OCI-LY3 (cell line): ENCODE measurements at regions not wholly inside any gene's neighbourhood (a gene's known extent, or its start where the extent isn't known, plus 50 kb on each side); places are given as distances from the start of the nearest gene placed in this dataset.
A peak's percentile ranks its signal among the peaks of the same experiment; 100 is the strongest.

Experiments
- H2AFZ ChIP-seq: fragments of 200-600, 300-600 bp; shearing (Covaris generic); 2 replicates; pipeline ENCODE4 v1.6.0; 2014; ENCODE audit warnings: antibody characterized with exemption, low read depth, low read length
- H3K27ac ChIP-seq: fragments of 200-600, 300-600 bp; sonication (generic); 2 replicates; pipeline ENCODE4 v1.5.1; 2014; ENCODE audit warnings: mild to moderate bottlenecking, low read length, moderate library complexity, mixed read lengths
- H3K27me3 ChIP-seq: fragments of 200-600, 300-600 bp; sonication (generic); 2 replicates; pipeline ENCODE4 v1.6.1; 2014; ENCODE audit warnings: low read depth, low read length, mixed read lengths
- H3K36me3 ChIP-seq: fragments of 200-600, 300-600 bp; sonication (generic); replicated peaks from 2 replicates; pipeline ENCODE3; 2014; ENCODE audit warnings: low read depth, low read length, mixed read lengths
- H3K4me1 ChIP-seq: fragments of 300-600, 200-600 bp; sonication (generic); 2 replicates; pipeline ENCODE4 v1.6.1; 2014; ENCODE audit warnings: low read length, mixed read lengths
- H3K4me2 ChIP-seq: fragments of 200-600, 300-600 bp; sonication (generic); 2 replicates; pipeline ENCODE4 v1.6.1; 2014; ENCODE audit warnings: low read length, mixed read lengths
- H3K4me3 ChIP-seq: fragments of 300-600, 200-600 bp; sonication (generic); 2 replicates; pipeline ENCODE4 v1.5.1; 2014; ENCODE audit warnings: antibody characterized with exemption, mild to moderate bottlenecking, low read length, moderate library complexity
- H3K79me2 ChIP-seq: fragments of 300-600, 200-600 bp; shearing (Covaris generic); 2 replicates; pipeline ENCODE4 v1.6.1; 2014; ENCODE audit warnings: mild to moderate bottlenecking, low read length, mixed read lengths
- H3K9ac ChIP-seq: fragments of 300-600, 200-600 bp; shearing (Covaris generic); 2 replicates; pipeline ENCODE4 v1.6.0; 2014; ENCODE audit warnings: mild to moderate bottlenecking, low read length, moderate library complexity
- H3K9me3 ChIP-seq: fragments of 200-600, 300-600 bp; shearing (Covaris generic); 2 replicates; pipeline ENCODE4 v1.6.1; 2014; ENCODE audit warnings: low read length, mixed read lengths; ENCODE audit not compliant: insufficient read depth
- H4K20me1 ChIP-seq: fragments of 200-600, 300-600 bp; sonication (generic); 2 replicates; pipeline ENCODE4 v1.6.1; 2016; ENCODE audit warnings: low read length, mixed read lengths; ENCODE audit not compliant: insufficient read depth
- EZH2phosphoT487 ChIP-seq: fragments of 200-600 bp; shearing (Covaris generic); IDR thresholded peaks from 2 replicates; pipeline ENCODE4 v1.6.1; 2018; ENCODE audit warnings: antibody characterized with exemption, mixed run types, low read depth
- TF ChIP-seq, protein P1 (sequence below): fragments of 200-600, 300-600 bp; sonication (generic); IDR thresholded peaks from 2 replicates; pipeline ENCODE4 v1.5.1; 2014; ENCODE audit warnings: antibody characterized with exemption, low read length, low read depth

DNA sequence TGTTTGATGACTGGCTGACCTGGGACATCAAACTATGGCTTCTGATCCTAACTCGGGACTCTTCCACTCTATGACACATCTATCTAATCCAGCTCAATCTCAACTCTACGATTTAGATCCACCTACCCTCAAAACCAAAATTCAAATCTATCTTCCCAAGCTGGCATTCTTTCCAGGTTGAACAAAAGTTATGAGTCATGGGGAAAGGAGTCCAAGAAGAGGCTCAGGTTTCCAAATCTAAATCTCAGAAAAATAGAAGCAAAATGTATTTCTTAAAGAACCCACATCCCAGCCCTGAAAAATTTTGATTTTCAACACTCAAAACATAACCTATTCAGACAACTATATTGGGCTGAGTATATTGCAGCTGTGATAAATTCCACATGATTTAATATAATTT lies 143.9 kb upstream of the IPO5 start:
- no peak for TF ChIP-seq EZH2phosphoT487
- TF ChIP-seq, protein P1, sequence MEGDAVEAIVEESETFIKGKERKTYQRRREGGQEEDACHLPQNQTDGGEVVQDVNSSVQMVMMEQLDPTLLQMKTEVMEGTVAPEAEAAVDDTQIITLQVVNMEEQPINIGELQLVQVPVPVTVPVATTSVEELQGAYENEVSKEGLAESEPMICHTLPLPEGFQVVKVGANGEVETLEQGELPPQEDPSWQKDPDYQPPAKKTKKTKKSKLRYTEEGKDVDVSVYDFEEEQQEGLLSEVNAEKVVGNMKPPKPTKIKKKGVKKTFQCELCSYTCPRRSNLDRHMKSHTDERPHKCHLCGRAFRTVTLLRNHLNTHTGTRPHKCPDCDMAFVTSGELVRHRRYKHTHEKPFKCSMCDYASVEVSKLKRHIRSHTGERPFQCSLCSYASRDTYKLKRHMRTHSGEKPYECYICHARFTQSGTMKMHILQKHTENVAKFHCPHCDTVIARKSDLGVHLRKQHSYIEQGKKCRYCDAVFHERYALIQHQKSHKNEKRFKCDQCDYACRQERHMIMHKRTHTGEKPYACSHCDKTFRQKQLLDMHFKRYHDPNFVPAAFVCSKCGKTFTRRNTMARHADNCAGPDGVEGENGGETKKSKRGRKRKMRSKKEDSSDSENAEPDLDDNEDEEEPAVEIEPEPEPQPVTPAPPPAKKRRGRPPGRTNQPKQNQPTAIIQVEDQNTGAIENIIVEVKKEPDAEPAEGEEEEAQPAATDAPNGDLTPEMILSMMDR = no peak
- H2AFZ ChIP-seq = no peak overlapping the region
- no peaks in the 10 kb centered on the region for H3K79me2 ChIP-seq
- H3K4me1 ChIP-seq = no peaks in the 10 kb centered on the region
- no peaks in the 10 kb centered on the region for H3K36me3 ChIP-seq
- H3K9me3 ChIP-seq = no peaks in the 10 kb centered on the region
- H4K20me1 ChIP-seq = no peaks in the 10 kb centered on the region
- H3K9ac ChIP-seq = no peak overlapping the region
- H3K27ac ChIP-seq = no peak overlapping the region
- H3K27me3 ChIP-seq = peaks cover 33% of the 10 kb centered on the region
- no peak overlapping the region for H3K4me3 ChIP-seq
- H3K4me2 ChIP-seq = no peak overlapping the region

DNA sequence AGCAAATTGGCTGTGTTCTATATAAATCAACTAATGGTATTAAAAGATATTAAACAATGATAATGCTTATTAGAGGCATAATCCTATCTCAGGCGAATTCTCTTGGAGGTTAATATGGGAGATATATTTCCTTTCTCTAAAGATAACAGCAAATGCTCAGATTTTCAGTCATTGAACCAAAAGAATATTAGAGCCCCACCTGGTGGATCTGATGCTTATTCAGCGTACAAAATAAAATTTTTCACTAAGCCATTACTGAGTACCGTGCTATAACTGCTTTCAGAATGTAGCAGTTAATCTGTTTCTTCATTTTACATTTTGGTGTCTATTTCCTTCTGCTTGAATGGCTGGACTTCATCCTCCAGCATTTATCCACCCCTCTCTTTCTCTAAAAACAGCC lies 143.3 kb upstream of the IPO5 start:
- H3K4me2 ChIP-seq = no peak overlapping the region
- no peaks in the 10 kb centered on the region for H3K9me3 ChIP-seq
- H3K27me3 ChIP-seq = peaks cover 33% of the 10 kb centered on the region
- H4K20me1 ChIP-seq = no peaks in the 10 kb centered on the region
- no peaks in the 10 kb centered on the region for H3K36me3 ChIP-seq
- H3K4me1 ChIP-seq = no peaks in the 10 kb centered on the region
- no peaks in the 10 kb centered on the region for H3K79me2 ChIP-seq
- no peak overlapping the region for H2AFZ ChIP-seq
- TF ChIP-seq, protein P1 = peak; percentile 64
- TF ChIP-seq EZH2phosphoT487 = no peak
- H3K4me3 ChIP-seq = no peak overlapping the region
- H3K9ac ChIP-seq = no peak overlapping the region
- H3K27ac ChIP-seq = no peak overlapping the region

DNA sequence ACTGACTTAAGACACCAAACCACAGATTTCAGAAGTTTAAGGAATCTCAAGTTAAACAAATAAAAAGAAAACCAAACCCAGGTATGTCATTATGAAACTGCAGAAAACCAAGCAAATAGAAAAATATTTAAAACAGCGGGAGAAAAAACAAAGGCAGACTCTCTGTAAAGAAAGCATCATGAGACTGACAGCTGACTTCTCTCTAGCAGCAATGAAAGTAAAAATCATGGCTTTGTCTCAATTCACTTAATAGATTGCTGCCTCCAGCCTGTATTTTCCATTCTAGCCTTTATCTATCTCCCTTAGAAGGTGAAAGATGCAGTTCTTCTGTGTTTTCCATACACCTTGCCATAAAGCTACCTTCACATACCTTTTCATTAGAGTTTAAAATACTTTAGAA lies 131.1 kb upstream of the IPO5 start:
- Histone ChIP-seq H3K4me3 (no peak overlapping the region), H3K79me2 (no peaks in the 10 kb centered on the region), H3K27me3 (peaks cover 29% of the 10 kb centered on the region), H3K36me3 (no peaks in the 10 kb centered on the region), H3K9ac (no peak overlapping the region), H3K27ac (no peak overlapping the region), H4K20me1 (no peaks in the 10 kb centered on the region), H3K4me1 (no peaks in the 10 kb centered on the region), H2AFZ (no peak overlapping the region), H3K9me3 (no peaks in the 10 kb centered on the region), H3K4me2 (no peak overlapping the region)
- TF ChIP-seq EZH2phosphoT487 = no peak
- TF ChIP-seq, protein P1 = no peak

DNA sequence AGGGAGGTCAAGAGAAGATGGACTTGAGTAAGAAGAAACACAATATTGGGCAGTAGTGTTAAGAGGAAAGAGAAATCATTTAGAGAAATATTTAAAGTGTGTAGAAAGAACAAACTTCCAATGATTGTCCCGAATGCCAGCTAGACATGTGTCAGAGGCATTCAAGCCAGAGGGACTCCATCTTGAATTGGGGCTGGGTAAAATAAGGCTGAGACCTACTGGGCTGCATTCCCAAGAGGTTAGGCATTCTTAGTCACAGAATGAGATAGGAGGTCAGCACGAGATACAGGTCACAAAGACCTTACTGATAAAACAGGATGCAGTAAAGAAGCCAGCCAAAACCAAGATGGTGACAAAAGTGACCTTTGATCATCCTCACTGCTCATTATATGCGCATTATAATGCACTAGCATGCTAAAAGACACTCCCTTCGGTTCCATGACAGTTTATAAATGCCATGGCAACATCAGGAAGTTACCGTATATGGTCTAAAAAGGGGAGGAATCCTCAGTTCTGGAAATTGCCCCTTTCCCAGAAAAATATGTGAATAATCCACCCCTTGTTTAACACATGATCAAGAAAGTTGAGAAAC lies 127.0 kb upstream of the IPO5 start:
- H3K9me3 ChIP-seq = no peaks in the 10 kb centered on the region
- H3K4me3 ChIP-seq = no peak overlapping the region
- no peak for TF ChIP-seq EZH2phosphoT487
- TF ChIP-seq, protein P1 = no peak
- no peak overlapping the region for H2AFZ ChIP-seq
- H3K4me2 ChIP-seq = no peak overlapping the region
- no peak overlapping the region for H3K9ac ChIP-seq
- H3K27me3 ChIP-seq = peaks cover 15% of the 10 kb centered on the region
- no peak overlapping the region for H3K27ac ChIP-seq
- no peaks in the 10 kb centered on the region for H3K4me1 ChIP-seq
- no peaks in the 10 kb centered on the region for H4K20me1 ChIP-seq
- no peaks in the 10 kb centered on the region for H3K36me3 ChIP-seq
- H3K79me2 ChIP-seq = no peaks in the 10 kb centered on the region
